HepG2 (cell line): ENCODE measurements at regions not wholly inside any gene's neighbourhood (a gene's known extent, or its start where the extent isn't known, plus 50 kb on each side); places are given as distances from the start of the nearest gene placed in this dataset.

Source experiments
- PAX8 ChIP-seq: sonication (generic); formaldehyde crosslinking; IDR thresholded peaks from 2 replicates; pipeline ENCODE4 v1.8.0; 2022; ENCODE audit warnings: mild to moderate bottlenecking, missing genetic modification reagents, borderline replicate concordance
- RXRA ChIP-seq: sonication (generic); formaldehyde crosslinking; IDR thresholded peaks from 2 replicates; pipeline ENCODE4 v1.5.1; 2020; ENCODE audit warnings: missing genetic modification reagents
- SMAD3 ChIP-seq: sonication (generic); formaldehyde crosslinking; IDR thresholded peaks from 2 replicates; pipeline ENCODE4 v1.4.0; 2020; ENCODE audit warnings: missing genetic modification reagents

DNA sequence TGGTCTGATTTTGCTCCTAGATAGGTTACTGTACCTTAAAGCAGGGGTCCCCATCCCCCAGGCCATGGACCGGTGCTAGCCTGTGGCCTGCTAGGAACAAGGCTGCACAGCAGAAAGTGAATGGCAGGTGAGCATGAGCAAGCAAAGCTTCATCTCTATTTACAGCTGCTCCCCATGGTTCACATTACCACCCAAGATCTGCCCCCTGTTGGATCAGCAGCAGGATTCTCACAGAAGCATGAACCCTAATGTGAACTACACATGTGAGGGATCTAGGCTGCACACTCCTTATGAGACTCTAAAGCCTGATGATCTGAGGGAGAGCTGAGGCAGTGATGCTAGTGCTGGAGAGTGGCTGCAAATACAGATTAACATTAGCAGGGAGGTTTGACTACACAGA lies 78.1 kb downstream of the DRD1 start:
- TF ChIP-seq SMAD3 (no peak), PAX8 (CRISPR knock-in tag) (no peak), RXRA (no peak)
